GM23338 (cell line): ENCODE measurements at regions not wholly inside any gene's neighbourhood (a gene's known extent, or its start where the extent isn't known, plus 50 kb on each side); places are given as distances from the start of the nearest gene placed in this dataset.

Experiments used
- ATAC-seq: fragments of 200-7000 bp; cut with Tn5 transposase; 3 replicates; pipeline ENCODE4 v1.9.1; 2020
- DNase-seq: peaks from one replicate; pipeline ENCODE4 v3.0.0-alpha.2; 2015; ENCODE audit warnings: low spot score
- H2AFZ ChIP-seq: fragments of 200-600 bp; sonication (generic); 2 replicates; pipeline ENCODE4 v1.8.0; 2016; ENCODE audit warnings: antibody characterized with exemption, mild to moderate bottlenecking, moderate library complexity
- H3F3A ChIP-seq: fragments of 200-600 bp; sonication (generic); replicated peaks from 2 replicates; pipeline ENCODE4 v1.8.0; 2017; ENCODE audit warnings: antibody characterized with exemption, mixed run types, low read depth
- H3K27ac ChIP-seq: fragments of 200-600 bp; sonication (generic); 2 replicates; pipeline ENCODE4 v1.6.1; 2016; ENCODE audit warnings: low read depth
- H3K27me3 ChIP-seq: fragments of 200-600 bp; sonication (generic); 2 replicates; pipeline ENCODE4 v1.8.0; 2016; ENCODE audit warnings: mild to moderate bottlenecking, mixed run types, moderate library complexity; ENCODE audit not compliant: insufficient read depth
- H3K36me3 ChIP-seq: fragments of 200-600 bp; sonication (generic); 2 replicates; pipeline ENCODE4 v1.8.0; 2016; ENCODE audit warnings: mild to moderate bottlenecking; ENCODE audit not compliant: insufficient read depth
- H3K4me1 ChIP-seq: fragments of 200-600 bp; sonication (generic); 2 replicates; pipeline ENCODE4 v1.8.0; 2016; ENCODE audit warnings: mild to moderate bottlenecking, moderate library complexity; ENCODE audit not compliant: insufficient read depth
- H3K4me2 ChIP-seq: fragments of 200-600 bp; sonication (generic); 2 replicates; pipeline ENCODE4 v1.7.1; 2017; ENCODE audit warnings: mixed run types
- H3K4me3 ChIP-seq: fragments of 200-600 bp; sonication (generic); 2 replicates; pipeline ENCODE4 v1.6.1; 2016; ENCODE audit warnings: mixed run types
- H3K79me2 ChIP-seq: fragments of 200-600 bp; sonication (generic); replicated peaks from 2 replicates; pipeline ENCODE4 v1.8.0; 2017; ENCODE audit warnings: mild to moderate bottlenecking; ENCODE audit not compliant: insufficient read depth
- H3K9me2 ChIP-seq: fragments of 200-600 bp; sonication (generic); 2 replicates; pipeline ENCODE4 v1.8.0; 2017; ENCODE audit not compliant: insufficient read depth
- H4K20me1 ChIP-seq: fragments of 200-600 bp; sonication (generic); replicated peaks from 2 replicates; pipeline ENCODE4 v1.8.0; 2017; ENCODE audit warnings: mild to moderate bottlenecking; ENCODE audit not compliant: insufficient read depth
- H3K27ac Mint-ChIP-seq: 2 replicates; pipeline ENCODE4 v1.8.0; 2020; ENCODE audit warnings: inconsistent platforms, mild to moderate bottlenecking, moderate library complexity, mixed read lengths
- H3K27me3 Mint-ChIP-seq: 3 replicates; pipeline ENCODE4 v1.8.0; 2022; ENCODE audit warnings: low read depth, mild to moderate bottlenecking, moderate library complexity, mixed read lengths, inconsistent platforms; ENCODE audit not compliant: insufficient read depth, poor library complexity
- H3K36me3 Mint-ChIP-seq: 3 replicates; pipeline ENCODE4 v1.8.0; 2021; ENCODE audit warnings: low read depth, mild to moderate bottlenecking, inconsistent platforms, moderate library complexity, mixed read lengths
- H3K4me1 Mint-ChIP-seq: 3 replicates; pipeline ENCODE4 v1.8.0; 2020; ENCODE audit warnings: mild to moderate bottlenecking, inconsistent platforms, mixed read lengths
- H3K4me3 Mint-ChIP-seq: 3 replicates; pipeline ENCODE4 v1.8.0; 2021; ENCODE audit warnings: moderate library complexity, mild to moderate bottlenecking, inconsistent platforms, mixed read lengths
- H3K9me3 Mint-ChIP-seq: 3 replicates; pipeline ENCODE4 v1.8.0; 2020; ENCODE audit warnings: moderate library complexity, mild to moderate bottlenecking, inconsistent platforms, mixed read lengths
- CREB1 ChIP-seq: fragments of 250-450 bp; sonication (Bioruptor Pico); IDR thresholded peaks from 2 replicates; pipeline ENCODE4 v1.5.0; 2020; ENCODE audit warnings: low read depth, mild to moderate bottlenecking, moderate library complexity
- CTCF ChIP-seq, 2 experiments: fragments of 200-600 bp in 1 of 2; sonication (generic) in 1 of 2; conservative IDR thresholded peaks; 2 replicates each; pipeline versions ENCODE4 v1.5.1 to v1.6.1; 2016 to 2017; ENCODE audit warnings: antibody characterized with exemption in 2 of 2, low read depth in 2 of 2, mild to moderate bottlenecking in 2 of 2, moderate library complexity in 1 of 2
- ETS1 ChIP-seq: IDR thresholded peaks from 2 replicates; pipeline ENCODE4 v1.6.1; 2016; ENCODE audit warnings: antibody characterized with exemption
- EZH2 ChIP-seq: fragments of 200-600 bp; sonication (generic); IDR thresholded peaks from one replicate; pipeline ENCODE4 v1.8.0; 2017; ENCODE audit warnings: antibody characterized with exemption, mild to moderate bottlenecking, low read depth; ENCODE audit not compliant: unreplicated experiment
- EZH2phosphoT487 ChIP-seq: fragments of 200-600 bp; sonication (generic); IDR thresholded peaks from one replicate; pipeline ENCODE4 v1.8.1; 2018; ENCODE audit warnings: antibody characterized with exemption; ENCODE audit not compliant: unreplicated experiment
- JUNB ChIP-seq: IDR thresholded peaks from one replicate; pipeline ENCODE4 v1.6.1; 2016; ENCODE audit warnings: antibody characterized with exemption; ENCODE audit not compliant: unreplicated experiment
- NANOG ChIP-seq: IDR thresholded peaks from 2 replicates; pipeline ENCODE4 v1.6.1; 2016; ENCODE audit warnings: antibody characterized with exemption, borderline replicate concordance
- POLR2AphosphoS5 ChIP-seq: IDR thresholded peaks from 2 replicates; pipeline ENCODE4 v1.6.1; 2016; ENCODE audit warnings: antibody characterized with exemption, low read depth
- REST ChIP-seq: IDR thresholded peaks from one replicate; pipeline ENCODE4 v1.6.1; 2018; ENCODE audit warnings: antibody characterized with exemption; ENCODE audit not compliant: unreplicated experiment
- STAT1 ChIP-seq: IDR thresholded peaks from one replicate; pipeline ENCODE4 v1.6.1; 2016; ENCODE audit warnings: antibody characterized with exemption; ENCODE audit not compliant: unreplicated experiment
- ZNF114 ChIP-seq: fragments of 250-450 bp; sonication (Bioruptor Pico); IDR thresholded peaks from 2 replicates; pipeline ENCODE4 v1.5.0; 2020; ENCODE audit warnings: mild to moderate bottlenecking, moderate library complexity
- ZNF331 ChIP-seq: fragments of 250-450 bp; sonication (Bioruptor Pico); IDR thresholded peaks from 2 replicates; pipeline ENCODE4 v1.5.0; 2020; ENCODE audit warnings: low read depth, mild to moderate bottlenecking, moderate library complexity
- ZNF462 ChIP-seq: fragments of 250-450 bp; sonication (Bioruptor Pico); IDR thresholded peaks from 2 replicates; pipeline ENCODE4 v1.5.0; 2020; ENCODE audit warnings: mild to moderate bottlenecking, moderate library complexity

GRCh38 chr1:221487781-221488524 lies 253.9 kb downstream of the DUSP10 start:
- no peaks in the 10 kb centered on the region for H3K79me2 ChIP-seq
- no peak overlapping the region for H3K4me2 ChIP-seq
- Mint-ChIP-seq H3K27me3 (no peaks in the 10 kb centered on the region), H3K4me3 (no peak overlapping the region), H3K4me1 (no peaks in the 10 kb centered on the region), H3K36me3 (no peaks in the 10 kb centered on the region), H3K9me3 (no peaks in the 10 kb centered on the region), H3K27ac (no peak overlapping the region)
- no peaks in the 10 kb centered on the region for H3K4me1 ChIP-seq
- no peak for ATAC-seq
- TF ChIP-seq JUNB (no peak), ZNF331 (no peak), ZNF114 (no peak), EZH2 (no peak), REST (no peak), NANOG (no peak), CTCF (conservative IDR thresholded peaks at IDR 0.05; ENCODE audit: low read depth in 2 of 2) (no peak), ZNF462 (CRISPR knock-in tag) (no peak), STAT1 (no peak), EZH2phosphoT487 (no peak), CREB1 (CRISPR knock-in tag) (no peak), POLR2AphosphoS5 (no peak), ETS1 (no peak)
- no peaks in the 10 kb centered on the region for H3F3A ChIP-seq
- no peak for DNase-seq
- no peaks in the 10 kb centered on the region for H3K36me3 ChIP-seq
- no peak overlapping the region for H2AFZ ChIP-seq
- H3K9me2 ChIP-seq = 0 out of 2 replicates have a peak, but pooled peaks cover 6% of the 10 kb centered on the region
- no peak overlapping the region for H3K27ac ChIP-seq
- no peaks in the 10 kb centered on the region for H4K20me1 ChIP-seq
- H3K4me3 ChIP-seq = no peak overlapping the region
- no peaks in the 10 kb centered on the region for H3K27me3 ChIP-seq
